Progenitor cell of endocrine pancreas (in vitro differentiated cells): ENCODE measurements at regions not wholly inside any gene's neighbourhood (a gene's known extent, or its start where the extent isn't known, plus 50 kb on each side); places are given as distances from the start of the nearest gene placed in this dataset.
A peak's percentile ranks its signal among the peaks of the same experiment; 100 is the strongest.

Source experiments
- DNase-seq: peaks from one replicate; pipeline ENCODE4 v3.0.0; 2021; ENCODE audit warnings: low spot score; ENCODE audit not compliant: unreplicated experiment
- H3K27ac Mint-ChIP-seq: 2 replicates; pipeline ENCODE4 v1.8.0; 2021; ENCODE audit warnings: mild to moderate bottlenecking, moderate library complexity, mixed read lengths
- H3K27me3 Mint-ChIP-seq: 2 replicates; pipeline ENCODE4 v1.8.0; 2021; ENCODE audit warnings: mixed read lengths
- H3K36me3 Mint-ChIP-seq: 2 replicates; pipeline ENCODE4 v1.8.0; 2022; ENCODE audit warnings: mixed read lengths; ENCODE audit not compliant: insufficient read depth
- H3K4me1 Mint-ChIP-seq: 2 replicates; pipeline ENCODE4 v1.8.0; 2021; ENCODE audit warnings: low read depth, mixed read lengths
- H3K4me3 Mint-ChIP-seq: 2 replicates; pipeline ENCODE4 v1.8.0; 2021; ENCODE audit warnings: low read depth, mild to moderate bottlenecking, moderate library complexity, mixed read lengths
- H3K9me3 Mint-ChIP-seq: 2 replicates; pipeline ENCODE4 v1.8.0; 2021; ENCODE audit warnings: low read depth, mixed read lengths
- TF ChIP-seq, protein P1 (sequence below): fragments of 200-600 bp; sonication (generic); IDR thresholded peaks from one replicate; pipeline ENCODE4 v1.5.0; 2021; ENCODE audit warnings: antibody characterized with exemption, mild to moderate bottlenecking; ENCODE audit not compliant: unreplicated experiment

DNA sequence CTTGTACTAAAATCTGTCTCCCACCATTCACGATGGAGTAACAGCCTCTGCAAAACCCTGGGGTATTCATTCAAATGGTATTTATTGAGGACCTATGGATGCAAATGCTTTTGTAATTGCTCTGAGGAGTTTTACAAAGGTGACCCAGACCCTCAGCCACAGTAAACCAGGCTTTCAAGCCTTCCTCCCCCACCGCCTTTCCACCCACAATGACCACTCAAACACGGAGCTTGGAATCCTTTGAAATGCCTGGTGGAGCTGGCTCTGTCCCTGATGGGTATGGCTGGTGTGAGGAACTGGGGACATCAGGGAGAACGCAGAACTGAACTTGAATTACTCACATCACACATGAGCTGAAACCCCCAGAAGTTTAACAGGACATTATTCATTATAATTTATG is 246.4 kb downstream of the CDH26 start:
- DNase-seq, result no peak
- Mint-ChIP-seq H3K4me3 (no peak overlapping the region), H3K27me3 (peaks cover 24% of the 10 kb centered on the region), H3K9me3 (no peaks in the 10 kb centered on the region), H3K36me3 (no peaks in the 10 kb centered on the region), H3K4me1 (peaks cover 2% of the 10 kb centered on the region), H3K27ac (no peak overlapping the region)
- TF ChIP-seq, protein P1, sequence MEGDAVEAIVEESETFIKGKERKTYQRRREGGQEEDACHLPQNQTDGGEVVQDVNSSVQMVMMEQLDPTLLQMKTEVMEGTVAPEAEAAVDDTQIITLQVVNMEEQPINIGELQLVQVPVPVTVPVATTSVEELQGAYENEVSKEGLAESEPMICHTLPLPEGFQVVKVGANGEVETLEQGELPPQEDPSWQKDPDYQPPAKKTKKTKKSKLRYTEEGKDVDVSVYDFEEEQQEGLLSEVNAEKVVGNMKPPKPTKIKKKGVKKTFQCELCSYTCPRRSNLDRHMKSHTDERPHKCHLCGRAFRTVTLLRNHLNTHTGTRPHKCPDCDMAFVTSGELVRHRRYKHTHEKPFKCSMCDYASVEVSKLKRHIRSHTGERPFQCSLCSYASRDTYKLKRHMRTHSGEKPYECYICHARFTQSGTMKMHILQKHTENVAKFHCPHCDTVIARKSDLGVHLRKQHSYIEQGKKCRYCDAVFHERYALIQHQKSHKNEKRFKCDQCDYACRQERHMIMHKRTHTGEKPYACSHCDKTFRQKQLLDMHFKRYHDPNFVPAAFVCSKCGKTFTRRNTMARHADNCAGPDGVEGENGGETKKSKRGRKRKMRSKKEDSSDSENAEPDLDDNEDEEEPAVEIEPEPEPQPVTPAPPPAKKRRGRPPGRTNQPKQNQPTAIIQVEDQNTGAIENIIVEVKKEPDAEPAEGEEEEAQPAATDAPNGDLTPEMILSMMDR, result no peak

DNA sequence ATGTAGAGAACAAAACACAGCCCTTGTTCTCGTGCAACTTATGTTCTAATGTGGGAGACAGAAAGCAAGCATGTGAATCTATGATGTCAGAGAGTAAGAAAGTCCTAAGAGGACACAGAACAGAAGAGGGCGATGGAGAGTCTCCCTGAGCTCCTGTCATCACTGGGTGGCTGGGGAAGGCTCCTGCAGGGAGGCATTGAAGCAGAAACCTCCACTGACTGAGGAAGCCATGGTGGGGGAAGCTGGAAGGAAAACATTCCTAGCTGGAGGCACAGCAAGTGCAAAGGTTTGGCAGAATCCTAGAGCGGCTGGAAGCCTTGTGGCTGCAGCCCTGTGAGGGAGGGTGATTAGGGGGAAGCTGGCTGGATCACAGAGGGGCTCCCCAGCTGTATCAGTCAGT is 248.0 kb downstream of the CDH26 start:
- Mint-ChIP-seq H3K36me3 (no peaks in the 10 kb centered on the region), H3K27ac (no peak overlapping the region), H3K4me3 (no peak overlapping the region), H3K9me3 (no peaks in the 10 kb centered on the region), H3K4me1 (peaks cover 2% of the 10 kb centered on the region), H3K27me3 (peaks cover 35% of the 10 kb centered on the region)
- DNase-seq, result no peak
- TF ChIP-seq, protein P1, result peak; percentile 53

DNA sequence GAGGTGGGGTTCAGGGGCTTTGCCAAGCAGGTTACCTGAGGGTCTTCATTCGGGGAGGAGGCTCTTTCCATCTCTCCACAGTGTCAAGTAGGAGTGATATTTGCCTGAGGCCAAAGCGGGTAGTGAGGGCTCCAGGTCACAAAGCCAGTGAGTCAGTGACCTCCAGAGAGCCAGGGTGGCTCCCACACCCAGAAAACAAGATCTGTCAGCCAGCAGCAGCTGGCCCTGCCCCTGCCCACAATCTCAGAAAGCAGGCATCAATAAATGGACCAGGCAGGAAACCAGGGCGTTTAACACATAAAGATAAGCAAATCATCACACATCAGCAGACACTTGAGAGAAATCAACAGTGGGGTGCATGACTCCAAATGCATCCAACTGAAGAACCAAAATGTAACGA is 250.8 kb downstream of the CDH26 start:
- peaks cover 49% of the 10 kb centered on the region for H3K27me3 Mint-ChIP-seq
- H3K27ac Mint-ChIP-seq, result no peak overlapping the region
- no peak overlapping the region for H3K4me3 Mint-ChIP-seq
- TF ChIP-seq, protein P1, result no peak
- H3K36me3 Mint-ChIP-seq, result no peaks in the 10 kb centered on the region
- no peak for DNase-seq
- no peaks in the 10 kb centered on the region for H3K9me3 Mint-ChIP-seq
- peaks cover 2% of the 10 kb centered on the region for H3K4me1 Mint-ChIP-seq

DNA sequence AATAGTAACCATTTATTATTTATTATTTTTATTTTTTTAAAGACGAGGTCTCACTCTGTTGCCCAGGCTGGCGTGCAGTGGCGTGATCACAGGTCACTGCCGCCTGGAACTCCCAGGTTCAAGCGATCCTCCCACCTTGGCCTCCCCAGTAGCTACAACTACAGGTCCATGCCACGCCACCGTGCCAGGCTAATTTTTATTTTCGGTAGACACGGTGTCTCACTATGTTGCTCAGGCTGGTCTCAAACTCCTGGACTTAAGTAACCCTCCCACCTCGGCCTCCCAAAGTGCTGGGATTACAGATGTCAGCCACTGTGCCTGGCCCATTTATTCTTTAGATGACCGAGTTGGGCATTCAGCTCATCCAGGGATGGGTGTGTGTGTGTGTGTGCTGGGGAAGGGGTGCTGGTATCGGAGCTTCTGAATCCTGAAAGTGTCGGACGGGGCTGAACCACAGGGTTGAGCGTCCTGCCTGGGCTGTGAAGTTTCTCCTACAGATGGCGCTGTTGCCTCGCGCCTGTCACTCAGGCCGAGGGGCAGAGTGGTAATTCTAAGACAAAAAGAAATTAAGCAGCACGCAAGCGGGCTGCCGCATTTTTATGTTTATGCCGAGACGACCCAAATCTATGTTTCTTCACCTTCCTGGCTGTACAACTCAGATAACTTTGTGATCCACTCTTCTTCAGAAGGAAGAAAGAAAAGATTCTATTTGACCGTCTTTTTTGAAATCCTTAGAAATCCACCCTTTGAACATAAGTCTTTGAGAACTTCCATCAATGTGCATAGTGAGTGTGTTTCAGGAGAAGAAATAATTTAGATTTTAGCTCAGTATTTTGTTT is 252.8 kb downstream of the CDH26 start:
- no peaks in the 10 kb centered on the region for H3K9me3 Mint-ChIP-seq
- peaks cover 2% of the 10 kb centered on the region for H3K4me1 Mint-ChIP-seq
- H3K27ac Mint-ChIP-seq, result peak overlapping the region; percentile 33
- TF ChIP-seq, protein P1, result peak; percentile 93
- DNase-seq, result peak; percentile 61
- no peaks in the 10 kb centered on the region for H3K36me3 Mint-ChIP-seq
- H3K27me3 Mint-ChIP-seq, result peaks cover 60% of the 10 kb centered on the region
- H3K4me3 Mint-ChIP-seq, result no peak overlapping the region

DNA sequence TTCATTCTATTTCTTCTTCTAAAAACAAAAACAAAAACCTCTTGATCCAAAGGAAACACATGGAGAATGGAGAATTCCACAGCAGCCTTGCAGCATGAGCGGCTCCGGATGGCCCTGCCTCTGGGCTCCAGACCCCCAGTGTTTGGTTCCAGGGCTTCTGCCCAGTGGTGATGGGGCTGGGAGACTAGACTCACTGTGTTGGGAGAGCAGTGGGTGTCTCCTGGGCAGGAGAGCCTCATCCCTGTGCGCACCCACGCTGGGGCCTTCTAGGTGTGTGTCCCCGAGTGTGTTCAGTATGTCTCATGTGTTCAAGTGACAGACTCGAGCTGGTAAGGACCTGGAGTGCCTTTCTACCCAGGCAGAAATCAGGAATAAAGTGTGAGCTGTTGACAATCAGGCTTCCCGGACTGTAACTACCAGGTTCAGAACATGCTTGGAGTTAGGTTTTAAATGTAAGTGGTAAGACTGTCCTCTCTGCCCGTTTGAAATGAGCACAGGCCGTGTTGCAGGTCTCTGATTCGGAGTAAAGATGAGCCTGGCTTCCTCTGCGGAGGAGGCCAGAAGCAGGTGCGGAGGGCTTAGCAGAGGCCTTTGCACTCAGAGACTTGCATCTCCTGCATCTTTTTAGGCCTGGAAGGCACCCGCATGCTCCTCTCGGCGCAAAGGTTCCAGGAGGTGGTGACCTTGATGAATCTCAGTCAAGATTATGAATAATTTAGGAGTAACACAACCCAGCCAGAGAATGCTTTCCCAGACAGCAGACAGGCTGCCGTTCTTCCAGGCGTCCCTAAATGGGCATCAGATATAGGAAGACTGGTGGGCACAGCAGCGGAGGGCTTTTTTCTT is 253.6 kb downstream of the CDH26 start:
- H3K27ac Mint-ChIP-seq, result no peak overlapping the region
- H3K9me3 Mint-ChIP-seq, result no peaks in the 10 kb centered on the region

More for the DNA sequence above, 253.6 kb downstream of the CDH26 start:
- TF ChIP-seq, protein P1, result no peak
- Mint-ChIP-seq H3K36me3 (no peaks in the 10 kb centered on the region), H3K4me3 (no peak overlapping the region), H3K4me1 (peaks cover 2% of the 10 kb centered on the region), H3K27me3 (peaks cover 61% of the 10 kb centered on the region)
- DNase-seq, result no peak
